H1 (cell line): ENCODE measurements at regions not wholly inside any gene's neighbourhood (a gene's known extent, or its start where the extent isn't known, plus 50 kb on each side); places are given as distances from the start of the nearest gene placed in this dataset.

Experiments
- CHD7 ChIP-seq: fragments of 300-600 bp; sonication (generic); IDR thresholded peaks from 2 replicates; pipeline ENCODE4 v1.7.1; 2012; ENCODE audit warnings: low read length, moderate library complexity, mild to moderate bottlenecking, inconsistent platforms; ENCODE audit not compliant: insufficient replicate concordance
- HDAC6 ChIP-seq: IDR thresholded peaks from one replicate; pipeline ENCODE4 v1.7.1; 2012; ENCODE audit warnings: low read depth, mild to moderate bottlenecking, inconsistent platforms, low read length, moderate library complexity
- POLR2A ChIP-seq, 2 experiments: IDR thresholded peaks; 1 replicate in 1 of 2; 2 replicates in 1 of 2; pipeline ENCODE4 v1.6.1; 2011; ENCODE audit warnings: low read depth in 2 of 2, low read length in 2 of 2, mild to moderate bottlenecking in 2 of 2; ENCODE audit errors: control extremely low read depth in 1 of 2
- SIRT6 ChIP-seq: IDR thresholded peaks from one replicate; pipeline ENCODE4 v1.7.1; 2012; ENCODE audit warnings: low read length, inconsistent platforms
- SP1 ChIP-seq: IDR thresholded peaks from 2 replicates; pipeline ENCODE4 v1.6.1; 2011; ENCODE audit warnings: low read depth, low read length
- SUZ12 ChIP-seq: fragments of 200-600 bp; sonication (generic); IDR thresholded peaks from 2 replicates; pipeline ENCODE4 v1.6.1; 2012; ENCODE audit warnings: mild to moderate bottlenecking, inconsistent platforms, low read length, moderate library complexity, mixed read lengths
- ZNF274 ChIP-seq: IDR thresholded peaks from 2 replicates; pipeline ENCODE4 v1.7.0; 2012; ENCODE audit warnings: low read length, borderline replicate concordance; ENCODE audit errors: extremely low read depth

DNA sequence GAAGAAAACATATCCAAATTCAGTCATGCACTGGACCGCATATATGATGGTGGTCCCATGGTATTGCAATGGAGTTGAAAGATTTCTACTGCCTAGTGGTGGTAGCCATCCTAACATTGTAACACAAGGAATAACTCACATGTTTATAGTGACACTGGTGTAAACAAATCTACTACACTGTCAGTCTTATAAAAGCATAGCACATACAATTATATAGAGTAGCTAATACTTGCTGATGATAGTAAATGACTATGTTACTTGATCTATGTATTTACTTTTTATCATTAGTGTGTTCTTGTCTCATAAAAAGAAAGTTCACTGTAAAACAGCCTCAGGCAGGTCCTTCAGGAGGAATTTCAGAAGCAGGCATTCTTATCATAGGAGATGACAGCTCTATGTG, 96.0 kb upstream of the CDIN1 start (continued):
- TF ChIP-seq CHD7: no peak
- no peak for TF ChIP-seq HDAC6
- TF ChIP-seq ZNF274: no peak
- no peak for TF ChIP-seq POLR2A (IDR thresholded peaks at IDR 0.05; ENCODE audit: control extremely low read depth in 1 of 2, low read depth in 2 of 2, low read length in 2 of 2)
- no peak for TF ChIP-seq SUZ12
- no peak for TF ChIP-seq SIRT6
- TF ChIP-seq SP1: no peak
- TF ChIP-seq, all 59 proteins: peak for 0
